DOHH2 (cell line): ENCODE measurements at regions not wholly inside any gene's neighbourhood (a gene's known extent, or its start where the extent isn't known, plus 50 kb on each side); places are given as distances from the start of the nearest gene placed in this dataset.

ENCODE experiments used
- H3F3A ChIP-seq: fragments of 200-600 bp; sonication (generic), shearing (Covaris generic); 2 replicates; pipeline ENCODE4 v1.6.0; 2016; ENCODE audit warnings: antibody characterized with exemption, mild to moderate bottlenecking; ENCODE audit not compliant: control insufficient read depth, insufficient read depth
- H3K27ac ChIP-seq: fragments of 200-600 bp; sonication (generic); 2 replicates; pipeline ENCODE4 v1.5.1; 2014; ENCODE audit warnings: low read depth, mild to moderate bottlenecking, low read length, moderate library complexity
- H3K27me3 ChIP-seq: fragments of 200-600 bp; sonication (generic); 2 replicates; pipeline ENCODE4 v1.6.1; 2014; ENCODE audit warnings: mild to moderate bottlenecking, low read length, mixed read lengths; ENCODE audit not compliant: control insufficient read depth
- H3K36me3 ChIP-seq: fragments of 200-600 bp; sonication (generic); 2 replicates; pipeline ENCODE4 v1.6.1; 2014; ENCODE audit warnings: mild to moderate bottlenecking, low read length, moderate library complexity, mixed read lengths; ENCODE audit not compliant: control insufficient read depth
- H3K4me1 ChIP-seq: fragments of 200-600 bp; sonication (generic); 2 replicates; pipeline ENCODE4 v1.6.1; 2014; ENCODE audit warnings: mild to moderate bottlenecking, low read length, mixed read lengths; ENCODE audit not compliant: control insufficient read depth
- H3K4me2 ChIP-seq: fragments of 200-600 bp; sonication (generic); 2 replicates; pipeline ENCODE4 v1.6.0; 2014; ENCODE audit warnings: mild to moderate bottlenecking, low read length, moderate library complexity
- H3K4me3 ChIP-seq: fragments of 200-600 bp; sonication (generic); 2 replicates; pipeline ENCODE4 v1.5.1; 2014; ENCODE audit warnings: mild to moderate bottlenecking, low read length, mixed read lengths
- H3K79me2 ChIP-seq: fragments of 200-600 bp; sonication (generic); 2 replicates; pipeline ENCODE4 v1.6.1; 2014; ENCODE audit warnings: mild to moderate bottlenecking, low read length, mixed read lengths; ENCODE audit not compliant: control insufficient read depth
- H3K9me2 ChIP-seq: fragments of 200-600 bp; sonication (generic); replicated peaks from 2 replicates; pipeline ENCODE4 v1.6.1; 2014; ENCODE audit warnings: mild to moderate bottlenecking, low read length, mixed read lengths; ENCODE audit not compliant: control insufficient read depth
- H3K9me3 ChIP-seq: fragments of 200-600 bp; sonication (generic); 2 replicates; pipeline ENCODE4 v1.6.1; 2014; ENCODE audit warnings: antibody characterized with exemption, low read length, mixed read lengths; ENCODE audit not compliant: control insufficient read depth, insufficient read depth
- H4K20me1 ChIP-seq: fragments of 200-600 bp; sonication (generic); 2 replicates; pipeline ENCODE4 v1.6.0; 2014; ENCODE audit warnings: low read depth, mild to moderate bottlenecking, antibody characterized with exemption, low read length, moderate library complexity; ENCODE audit not compliant: control insufficient read depth, insufficient read depth
- CTCF ChIP-seq: fragments of 200-600 bp; sonication (generic); IDR thresholded peaks from one replicate; pipeline ENCODE4 v1.5.1; 2014; ENCODE audit warnings: antibody characterized with exemption, mild to moderate bottlenecking, low read depth, low read length; ENCODE audit not compliant: poor library complexity, severe bottlenecking
- EZH2phosphoT487 ChIP-seq: fragments of 200-600 bp; sonication (generic); IDR thresholded peaks from 2 replicates; pipeline ENCODE4 v1.6.1; 2017; ENCODE audit warnings: borderline replicate concordance, mild to moderate bottlenecking, antibody characterized with exemption, low read length, moderate library complexity, mixed read lengths

DNA sequence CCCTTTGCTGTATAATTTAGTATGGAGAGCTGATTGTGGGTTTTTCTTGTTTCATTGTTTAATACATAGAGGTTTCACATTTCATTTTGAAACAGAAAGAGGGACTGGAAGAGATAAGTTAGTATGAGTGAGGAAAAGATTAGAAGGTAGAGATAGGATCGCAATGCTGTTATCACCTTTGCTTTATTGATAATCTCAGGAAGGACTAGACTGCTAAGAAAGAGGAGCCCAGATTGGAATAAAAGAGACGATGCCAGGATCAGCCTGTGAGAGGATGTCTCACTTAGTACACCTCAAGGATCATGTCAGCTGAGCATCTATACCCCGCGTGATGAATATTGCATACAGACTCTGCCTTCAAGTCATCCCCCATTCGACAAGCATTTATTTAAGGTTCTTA lies 178.0 kb upstream of the DMAC1 start:
- H3K9me2 ChIP-seq = no peaks in the 10 kb centered on the region
- peaks cover 30% of the 10 kb centered on the region for H3K36me3 ChIP-seq
- peaks cover 23% of the 10 kb centered on the region for H3F3A ChIP-seq
- TF ChIP-seq CTCF (no peak), EZH2phosphoT487 (no peak)
- H3K4me2 ChIP-seq = peak overlapping the region; percentile 91
- peak overlapping the region; percentile 66 for H3K4me3 ChIP-seq
- no peaks in the 10 kb centered on the region for H3K79me2 ChIP-seq
- H3K4me1 ChIP-seq = peaks cover 81% of the 10 kb centered on the region
- H4K20me1 ChIP-seq = no peaks in the 10 kb centered on the region
- H3K27me3 ChIP-seq = no peaks in the 10 kb centered on the region
- peak overlapping the region; percentile 98 for H3K27ac ChIP-seq
- no peaks in the 10 kb centered on the region for H3K9me3 ChIP-seq

DNA sequence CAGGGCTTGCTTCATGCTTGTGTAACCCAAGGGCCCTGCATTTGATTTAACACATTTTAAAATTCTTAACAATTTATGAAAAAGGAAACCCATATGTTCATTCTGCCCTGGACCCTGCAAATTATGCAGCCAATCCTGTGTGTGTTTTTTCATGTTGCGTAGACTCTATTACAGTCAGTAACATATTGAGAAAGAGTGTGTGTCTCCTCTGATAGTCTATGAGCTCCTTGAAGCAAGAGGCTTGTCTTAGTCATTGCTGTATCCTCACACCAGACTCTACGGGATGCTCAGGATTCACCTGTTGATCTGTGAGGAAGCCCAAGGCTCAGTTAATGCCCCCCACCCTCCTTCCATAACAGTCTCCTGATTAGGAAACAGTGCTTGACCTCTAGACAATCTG lies 177.3 kb upstream of the DMAC1 start:
- no peaks in the 10 kb centered on the region for H3K9me3 ChIP-seq
- no peaks in the 10 kb centered on the region for H4K20me1 ChIP-seq
- no peaks in the 10 kb centered on the region for H3K79me2 ChIP-seq
- peak overlapping the region; percentile 66 for H3K4me3 ChIP-seq
- H3K4me2 ChIP-seq = peak overlapping the region; percentile 91
- H3K27me3 ChIP-seq = no peaks in the 10 kb centered on the region
- H3K4me1 ChIP-seq = peaks cover 89% of the 10 kb centered on the region
- TF ChIP-seq EZH2phosphoT487 (no peak), CTCF (no peak)
- H3K27ac ChIP-seq = peak overlapping the region; percentile 98
- H3K9me2 ChIP-seq = no peaks in the 10 kb centered on the region
- peaks cover 30% of the 10 kb centered on the region for H3K36me3 ChIP-seq
- H3F3A ChIP-seq = peaks cover 23% of the 10 kb centered on the region

- TF ChIP-seq EZH2phosphoT487 (no peak), CTCF (no peak)
- no peaks in the 10 kb centered on the region for H3K9me2 ChIP-seq
- H3K4me3 ChIP-seq = peak overlapping the region; percentile 66
- H3K4me1 ChIP-seq = peaks cover 88% of the 10 kb centered on the region
- H3K9me3 ChIP-seq = no peaks in the 10 kb centered on the region
- H4K20me1 ChIP-seq = no peaks in the 10 kb centered on the region
- peaks cover 23% of the 10 kb centered on the region for H3F3A ChIP-seq
- H3K27ac ChIP-seq = peak overlapping the region; percentile 98
- no peaks in the 10 kb centered on the region for H3K79me2 ChIP-seq
- peaks cover 30% of the 10 kb centered on the region for H3K36me3 ChIP-seq
- no peaks in the 10 kb centered on the region for H3K27me3 ChIP-seq
- H3K4me2 ChIP-seq = peak overlapping the region; percentile 91
Observed at GRCh38 chr9:7976167-7976755, 176.7 kb upstream of the DMAC1 start.
